Testis (tissue), 2 donors: ENCODE measurements at regions not wholly inside any gene's neighbourhood (a gene's known extent, or its start where the extent isn't known, plus 50 kb on each side); places are given as distances from the start of the nearest gene placed in this dataset.
"Not testable (repeated sequence)": the region's sequence is repeated elsewhere in the genome, so short reads cannot be mapped to it uniquely, and the experiment has no call there.

Source experiments
- DNase-seq: peaks from one replicate; pipeline ENCODE4 v3.0.0-alpha.2; 2019
- H3K27ac ChIP-seq, 2 donors: fragments of 200-600 bp; sonication (generic); one replicate each; pipeline ENCODE4 v1.5.1; 2019
- H3K27me3 ChIP-seq: fragments of 200-600 bp; sonication (generic); one replicate; pipeline ENCODE4 v1.5.1; 2019
- H3K36me3 ChIP-seq: fragments of 200-600 bp; sonication (generic); one replicate; pipeline ENCODE4 v1.5.1; 2017; ENCODE audit warnings: low read depth; ENCODE audit errors: missing control alignments
- H3K4me1 ChIP-seq: fragments of 200-600 bp; sonication (generic); one replicate; pipeline ENCODE4 v1.5.1; 2019
- H3K4me3 ChIP-seq, 2 donors: fragments of 200-600 bp; sonication (generic); one replicate each; pipeline ENCODE4 v1.5.1; 2017 to 2019
- H3K9me3 ChIP-seq: fragments of 200-600 bp; sonication (generic); one replicate; pipeline ENCODE4 v1.5.1; 2017
- POLR2A ChIP-seq: fragments of 450-650 bp; IDR thresholded peaks from one replicate; pipeline ENCODE4 v1.6.1; 2017; ENCODE audit warnings: antibody characterized with exemption, mild to moderate bottlenecking, moderate library complexity
- WGBS, 2 donors: methylation state at CpG; one replicate each; pipeline ENCODE4 v1.1.5; 2018; 5-methylcytosine and 5-hydroxymethylcytosine counted together
- intact Hi-C: fragments of 100-400 bp; cut with DNase I; formaldehyde crosslinking; loops from one replicate; pipeline ENCODE4 v1.15.1; 2023; ENCODE audit warnings: low total_unique reads
- TF ChIP-seq, protein P1 (sequence below), 3 experiments: fragments of 450-650 bp in 2 of 3; fragments of 200-600 bp in 1 of 3; sonication (generic) in 1 of 3; IDR thresholded peaks; one replicate each; pipeline ENCODE4 v1.5.1; 2016 to 2019; ENCODE audit warnings: antibody characterized with exemption in 3 of 3, mild to moderate bottlenecking in 2 of 3, moderate library complexity in 1 of 3

DNA sequence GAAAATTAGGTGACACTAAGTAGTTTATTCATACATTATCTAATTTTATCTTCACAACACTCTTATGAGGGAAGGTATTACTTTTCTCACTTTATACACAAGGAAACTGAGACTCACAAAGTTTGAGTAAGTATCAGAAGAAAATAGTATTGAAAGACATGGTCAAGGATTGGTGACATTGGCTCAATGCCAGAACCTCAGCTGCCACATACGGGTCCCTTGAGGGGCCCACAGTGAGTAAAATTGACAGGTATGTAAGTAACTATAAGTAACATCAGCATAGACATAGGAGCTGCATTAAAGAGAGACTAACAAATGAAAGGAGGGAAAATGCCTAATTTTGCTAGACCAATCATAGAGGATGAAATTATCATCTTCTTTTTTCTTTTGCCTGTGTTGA lies 134.1 kb downstream of the COX18 start:
- no peaks in the 10 kb centered on the region for H3K9me3 ChIP-seq
- TF ChIP-seq, protein P1, sequence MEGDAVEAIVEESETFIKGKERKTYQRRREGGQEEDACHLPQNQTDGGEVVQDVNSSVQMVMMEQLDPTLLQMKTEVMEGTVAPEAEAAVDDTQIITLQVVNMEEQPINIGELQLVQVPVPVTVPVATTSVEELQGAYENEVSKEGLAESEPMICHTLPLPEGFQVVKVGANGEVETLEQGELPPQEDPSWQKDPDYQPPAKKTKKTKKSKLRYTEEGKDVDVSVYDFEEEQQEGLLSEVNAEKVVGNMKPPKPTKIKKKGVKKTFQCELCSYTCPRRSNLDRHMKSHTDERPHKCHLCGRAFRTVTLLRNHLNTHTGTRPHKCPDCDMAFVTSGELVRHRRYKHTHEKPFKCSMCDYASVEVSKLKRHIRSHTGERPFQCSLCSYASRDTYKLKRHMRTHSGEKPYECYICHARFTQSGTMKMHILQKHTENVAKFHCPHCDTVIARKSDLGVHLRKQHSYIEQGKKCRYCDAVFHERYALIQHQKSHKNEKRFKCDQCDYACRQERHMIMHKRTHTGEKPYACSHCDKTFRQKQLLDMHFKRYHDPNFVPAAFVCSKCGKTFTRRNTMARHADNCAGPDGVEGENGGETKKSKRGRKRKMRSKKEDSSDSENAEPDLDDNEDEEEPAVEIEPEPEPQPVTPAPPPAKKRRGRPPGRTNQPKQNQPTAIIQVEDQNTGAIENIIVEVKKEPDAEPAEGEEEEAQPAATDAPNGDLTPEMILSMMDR (IDR thresholded peaks at IDR 0.05): no peak
- intact Hi-C loops: no loop called here

GRCh38 chr4:72933029-72933428 lies 136.5 kb downstream of the COX18 start:
- H3K4me3 ChIP-seq: no peak overlapping the region

More for the DNA sequence above, 134.1 kb downstream of the COX18 start:
- Histone ChIP-seq H3K4me3 (no peak overlapping the region), H3K27ac (no peak overlapping the region), H3K27me3 (no peaks in the 10 kb centered on the region), H3K4me1 (no peaks in the 10 kb centered on the region), H3K36me3 (no peaks in the 10 kb centered on the region)
- 58 to 62% methylated on average over 1 of the region's 1 CpG for WGBS, 2 donors
- DNase-seq: no peak

GRCh38 chr4:72931346-72931745 lies 138.2 kb downstream of the COX18 start:
- no peaks in the 10 kb centered on the region for H3K4me1 ChIP-seq
- no peaks in the 10 kb centered on the region for H3K9me3 ChIP-seq
- H3K27me3 ChIP-seq: no peaks in the 10 kb centered on the region
- 81 to 90% methylated on average over 5 of the region's 5 CpGs for WGBS, 2 donors
- no peak overlapping the region for H3K27ac ChIP-seq
- no peaks in the 10 kb centered on the region for H3K36me3 ChIP-seq
- TF ChIP-seq POLR2A: no peak
- TF ChIP-seq, protein P1 (IDR thresholded peaks at IDR 0.05): no peak
- DNase-seq: no peak
- no peak overlapping the region for H3K4me3 ChIP-seq
- intact Hi-C loops: no loop called here

More at GRCh38 chr4:72933029-72933428, 136.5 kb downstream of the COX18 start:
- intact Hi-C loops: no loop called here
- Histone ChIP-seq H3K27ac (no peak overlapping the region), H3K9me3 (no peaks in the 10 kb centered on the region), H3K36me3 (no peaks in the 10 kb centered on the region), H3K4me1 (no peaks in the 10 kb centered on the region), H3K27me3 (no peaks in the 10 kb centered on the region)
- 82 to 100% methylated on average over 1 of the region's 1 CpG for WGBS, 2 donors
- TF ChIP-seq POLR2A: no peak
- TF ChIP-seq, protein P1 (IDR thresholded peaks at IDR 0.05): no peak
- no peak for DNase-seq

DNA sequence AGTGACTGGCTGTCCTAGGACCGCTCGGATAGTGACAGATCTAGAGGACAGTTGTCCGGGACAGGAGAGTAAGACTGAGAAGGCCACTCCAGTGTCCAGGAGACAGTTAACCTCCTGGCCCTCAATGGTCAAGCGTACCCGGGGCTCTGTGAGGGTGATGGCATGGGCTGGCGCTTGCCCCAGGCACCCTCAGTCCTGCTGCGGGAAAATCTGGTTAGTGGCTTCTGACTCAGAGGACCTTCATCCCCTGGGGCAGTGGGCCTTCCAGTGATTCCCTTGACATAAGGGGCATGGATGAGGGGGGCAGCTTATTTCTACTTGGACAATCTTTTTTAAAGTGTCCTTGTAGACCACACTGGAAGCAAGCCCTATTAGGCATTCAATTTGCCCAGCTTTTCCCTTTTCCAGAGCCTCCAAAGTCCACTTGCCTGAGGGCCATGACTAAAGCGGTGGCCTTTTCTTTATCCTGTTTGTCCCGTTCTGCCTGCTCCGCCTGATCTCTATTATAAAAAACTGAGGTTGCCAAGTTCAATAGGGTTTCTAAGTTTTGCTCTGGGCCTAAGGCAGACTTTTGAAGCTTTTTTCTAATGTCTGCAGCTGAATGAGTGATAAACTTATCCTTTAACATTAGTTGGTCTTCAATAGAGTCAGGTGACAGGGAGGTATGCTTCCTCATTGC lies 139.8 kb downstream of the COX18 start:
- intact Hi-C loops, H3K27ac ChIP-seq, H3K36me3 ChIP-seq, DNase-seq, H3K4me3 ChIP-seq, H3K4me1 ChIP-seq, H3K9me3 ChIP-seq, H3K27me3 ChIP-seq: not testable (repeated sequence)
- WGBS, 2 donors: 91 to 92% methylated on average over 10 of the region's 10 CpGs

DNA sequence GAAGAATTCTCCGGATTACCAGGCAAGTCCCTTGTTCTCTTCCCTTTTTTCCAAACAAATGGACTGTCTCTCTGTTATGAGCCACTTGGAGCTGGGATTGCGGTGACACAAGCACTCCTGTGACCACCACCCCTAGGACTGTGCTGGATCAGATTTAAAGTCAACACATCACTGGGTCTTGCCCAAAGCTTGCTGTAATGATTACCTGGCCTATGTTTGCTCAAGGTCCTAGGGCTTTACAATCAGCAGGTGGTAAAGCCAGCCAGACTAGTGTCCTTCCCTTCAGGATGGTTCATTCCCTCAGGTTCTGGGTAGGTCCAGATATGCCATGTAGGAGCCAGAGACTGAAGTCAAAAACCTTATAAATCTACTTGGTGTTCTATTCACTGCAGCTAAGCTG lies 144.7 kb downstream of the COX18 start:
- TF ChIP-seq POLR2A: no peak
- TF ChIP-seq, protein P1 (IDR thresholded peaks at IDR 0.05): no peak
- 80 to 96% methylated on average over 2 of the region's 2 CpGs for whole genome bisulfite sequencing, 2 donors
- no peak overlapping the region for H3K27ac ChIP-seq

More for the DNA sequence above, 144.7 kb downstream of the COX18 start:
- H3K4me3 ChIP-seq: no peak overlapping the region
- no peaks in the 10 kb centered on the region for H3K27me3 ChIP-seq
- H3K9me3 ChIP-seq: no peaks in the 10 kb centered on the region
- DNase-seq: no peak
- no peaks in the 10 kb centered on the region for H3K4me1 ChIP-seq
- intact Hi-C loops: no loop called here
- no peaks in the 10 kb centered on the region for H3K36me3 ChIP-seq
